Ishikawa (cell line): ENCODE measurements at regions not wholly inside any gene's neighbourhood (a gene's known extent, or its start where the extent isn't known, plus 50 kb on each side); places are given as distances from the start of the nearest gene placed in this dataset.

Experiments
- CEBPB ChIP-seq: IDR thresholded peaks from 2 replicates; pipeline ENCODE4 v1.6.1; 2012
- EGR1 ChIP-seq: IDR thresholded peaks from 2 replicates; pipeline ENCODE4 v1.6.1; 2012
- EP300 ChIP-seq: IDR thresholded peaks from 2 replicates; pipeline ENCODE4 v1.6.1; 2012; ENCODE audit warnings: borderline replicate concordance
- FOXM1 ChIP-seq: IDR thresholded peaks from 2 replicates; pipeline ENCODE4 v1.6.1; 2012; ENCODE audit warnings: low read depth, borderline replicate concordance
- RAD21 ChIP-seq: IDR thresholded peaks from 2 replicates; pipeline ENCODE4 v1.6.1; 2012; ENCODE audit warnings: low read depth
- TCF12 ChIP-seq: IDR thresholded peaks from 2 replicates; pipeline ENCODE4 v1.6.1; 2012; ENCODE audit warnings: low read depth
- TEAD4 ChIP-seq: IDR thresholded peaks from 2 replicates; pipeline ENCODE4 v1.6.1; 2012
- USF1 ChIP-seq: IDR thresholded peaks from 2 replicates; pipeline ENCODE4 v1.6.1; 2012
- YY1 ChIP-seq: IDR thresholded peaks from 2 replicates; pipeline ENCODE4 v1.6.1; 2012; ENCODE audit warnings: low read depth
- ZBTB7A ChIP-seq: IDR thresholded peaks from 2 replicates; pipeline ENCODE4 v1.6.1; 2012; ENCODE audit warnings: low read depth
- TF ChIP-seq, protein P1 (sequence below): IDR thresholded peaks from 2 replicates; pipeline ENCODE4 v1.6.1; 2012
- TF ChIP-seq, protein P2 (sequence below): IDR thresholded peaks from 2 replicates; pipeline ENCODE4 v1.6.1; 2012; ENCODE audit warnings: low read depth, mild to moderate bottlenecking

- TF ChIP-seq, protein P1, sequence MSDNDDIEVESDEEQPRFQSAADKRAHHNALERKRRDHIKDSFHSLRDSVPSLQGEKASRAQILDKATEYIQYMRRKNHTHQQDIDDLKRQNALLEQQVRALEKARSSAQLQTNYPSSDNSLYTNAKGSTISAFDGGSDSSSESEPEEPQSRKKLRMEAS = no peak
- no peak for TF ChIP-seq TCF12
- no peak for TF ChIP-seq EP300
- no peak for TF ChIP-seq USF1
- TF ChIP-seq CEBPB = no peak
- TF ChIP-seq FOXM1 = no peak
- no peak for TF ChIP-seq EGR1
- no peak for TF ChIP-seq TEAD4
- TF ChIP-seq, protein P2, sequence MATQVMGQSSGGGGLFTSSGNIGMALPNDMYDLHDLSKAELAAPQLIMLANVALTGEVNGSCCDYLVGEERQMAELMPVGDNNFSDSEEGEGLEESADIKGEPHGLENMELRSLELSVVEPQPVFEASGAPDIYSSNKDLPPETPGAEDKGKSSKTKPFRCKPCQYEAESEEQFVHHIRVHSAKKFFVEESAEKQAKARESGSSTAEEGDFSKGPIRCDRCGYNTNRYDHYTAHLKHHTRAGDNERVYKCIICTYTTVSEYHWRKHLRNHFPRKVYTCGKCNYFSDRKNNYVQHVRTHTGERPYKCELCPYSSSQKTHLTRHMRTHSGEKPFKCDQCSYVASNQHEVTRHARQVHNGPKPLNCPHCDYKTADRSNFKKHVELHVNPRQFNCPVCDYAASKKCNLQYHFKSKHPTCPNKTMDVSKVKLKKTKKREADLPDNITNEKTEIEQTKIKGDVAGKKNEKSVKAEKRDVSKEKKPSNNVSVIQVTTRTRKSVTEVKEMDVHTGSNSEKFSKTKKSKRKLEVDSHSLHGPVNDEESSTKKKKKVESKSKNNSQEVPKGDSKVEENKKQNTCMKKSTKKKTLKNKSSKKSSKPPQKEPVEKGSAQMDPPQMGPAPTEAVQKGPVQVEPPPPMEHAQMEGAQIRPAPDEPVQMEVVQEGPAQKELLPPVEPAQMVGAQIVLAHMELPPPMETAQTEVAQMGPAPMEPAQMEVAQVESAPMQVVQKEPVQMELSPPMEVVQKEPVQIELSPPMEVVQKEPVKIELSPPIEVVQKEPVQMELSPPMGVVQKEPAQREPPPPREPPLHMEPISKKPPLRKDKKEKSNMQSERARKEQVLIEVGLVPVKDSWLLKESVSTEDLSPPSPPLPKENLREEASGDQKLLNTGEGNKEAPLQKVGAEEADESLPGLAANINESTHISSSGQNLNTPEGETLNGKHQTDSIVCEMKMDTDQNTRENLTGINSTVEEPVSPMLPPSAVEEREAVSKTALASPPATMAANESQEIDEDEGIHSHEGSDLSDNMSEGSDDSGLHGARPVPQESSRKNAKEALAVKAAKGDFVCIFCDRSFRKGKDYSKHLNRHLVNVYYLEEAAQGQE = no peak
- no peak for TF ChIP-seq YY1
- no peak for TF ChIP-seq RAD21
- TF ChIP-seq ZBTB7A = no peak
These were observed 373.1 kb upstream of the DDHD1 start for GRCh38 chr14:53526200-53526599.
